HG03342 (cell line): ENCODE measurements at regions not wholly inside any gene's neighbourhood (a gene's known extent, or its start where the extent isn't known, plus 50 kb on each side); places are given as distances from the start of the nearest gene placed in this dataset.

Experiments used
- ATAC-seq: cut with Tn5 transposase; IDR thresholded peaks from one replicate; pipeline ENCODE4 v1.9.1; 2021; ENCODE audit warnings: mild to moderate bottlenecking, moderate library complexity; ENCODE audit not compliant: unreplicated experiment

DNA sequence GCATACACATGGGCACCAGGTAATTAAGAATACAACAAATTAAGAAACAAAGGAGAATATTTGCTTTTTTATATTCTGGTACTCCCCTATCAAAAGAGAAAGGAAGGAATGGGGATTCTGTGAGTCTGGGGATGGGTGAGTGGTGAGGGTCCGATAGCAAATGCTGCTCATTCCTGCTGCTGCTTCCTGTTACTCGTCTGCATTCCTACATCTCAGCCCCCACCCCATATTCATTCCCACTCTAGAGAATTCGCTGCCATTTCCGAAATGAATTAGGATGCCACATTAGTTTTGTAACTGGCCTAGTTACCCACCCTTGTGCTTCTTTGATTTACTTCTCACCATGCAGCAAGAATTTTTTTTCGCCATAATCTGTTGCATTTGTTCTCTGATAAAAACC, 1905.3 kb upstream of the PIK3C3 start:
- no peak for ATAC-seq

DNA sequence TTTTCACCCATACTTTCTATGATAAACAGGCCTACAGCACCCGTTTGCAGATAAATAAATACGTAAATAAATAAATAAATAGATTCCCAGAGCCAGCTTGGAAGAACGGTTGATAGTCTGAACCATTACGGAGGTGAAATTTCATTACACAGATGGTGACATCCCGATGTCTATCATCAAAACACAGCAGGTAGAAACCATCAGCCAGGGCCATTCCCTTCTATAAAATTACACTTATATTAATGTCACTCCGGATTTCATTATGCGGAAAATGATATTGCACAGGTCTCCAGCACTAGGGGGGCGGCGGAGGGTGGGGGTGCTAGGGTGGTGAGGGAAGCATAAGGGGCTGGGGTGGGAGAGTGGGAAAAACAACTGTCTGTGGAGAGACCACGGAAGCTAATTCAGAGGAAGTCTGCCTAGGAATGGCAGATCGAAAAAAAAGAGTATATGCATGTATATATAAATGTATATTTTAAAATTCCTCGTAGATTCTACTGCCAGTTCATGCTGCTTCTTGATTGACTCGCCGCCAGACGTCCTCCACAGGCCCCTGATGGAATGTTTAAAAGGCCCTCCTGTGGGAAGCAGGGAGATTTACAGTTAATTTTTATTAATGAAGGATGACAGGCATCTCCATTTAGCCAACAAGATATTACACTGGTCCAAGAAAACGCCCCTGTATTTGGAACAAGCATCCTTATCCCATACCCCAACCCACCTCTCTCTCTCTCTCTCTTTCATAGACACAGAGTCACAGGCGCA, 1906.0 kb upstream of the PIK3C3 start:
- no peak for ATAC-seq

DNA sequence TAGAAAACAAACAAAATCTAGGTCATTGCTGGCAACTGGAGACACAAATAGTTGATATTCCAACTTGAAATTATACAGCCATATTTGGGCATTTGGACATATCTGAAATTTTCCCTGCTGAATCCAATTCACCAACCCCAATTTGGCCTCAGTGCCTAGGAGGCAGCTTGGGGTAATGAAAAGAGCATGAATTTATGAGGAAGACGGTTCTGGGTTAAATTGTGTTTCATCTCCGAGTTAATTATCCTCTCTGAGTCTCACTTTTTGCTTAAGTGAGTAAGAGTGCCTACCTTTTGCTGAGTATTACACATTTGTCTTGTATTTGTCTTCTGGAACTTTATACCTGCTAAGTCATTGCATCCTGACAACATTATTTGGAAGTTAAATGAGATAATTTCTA, 1906.8 kb upstream of the PIK3C3 start:
- ATAC-seq: no peak

DNA sequence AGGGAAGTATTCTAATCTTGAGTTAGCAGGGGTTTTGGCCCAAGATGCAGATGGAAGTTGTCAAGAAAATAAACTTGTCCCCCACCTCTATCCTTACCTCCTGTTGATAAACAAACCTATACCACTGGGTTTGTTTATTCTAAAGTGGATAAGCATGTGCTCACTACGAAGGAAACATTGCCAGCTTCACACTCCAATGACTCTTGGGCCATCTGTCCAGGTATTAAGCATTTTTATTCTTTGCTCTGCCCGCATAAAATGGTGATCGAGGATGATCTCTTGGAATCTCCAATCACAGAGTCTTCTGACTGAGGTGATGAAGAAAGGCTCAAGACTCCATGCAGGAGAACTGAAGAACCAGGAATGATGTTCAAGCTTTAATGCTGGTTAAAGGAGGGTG, 1908.4 kb upstream of the PIK3C3 start:
- no peak for ATAC-seq

DNA sequence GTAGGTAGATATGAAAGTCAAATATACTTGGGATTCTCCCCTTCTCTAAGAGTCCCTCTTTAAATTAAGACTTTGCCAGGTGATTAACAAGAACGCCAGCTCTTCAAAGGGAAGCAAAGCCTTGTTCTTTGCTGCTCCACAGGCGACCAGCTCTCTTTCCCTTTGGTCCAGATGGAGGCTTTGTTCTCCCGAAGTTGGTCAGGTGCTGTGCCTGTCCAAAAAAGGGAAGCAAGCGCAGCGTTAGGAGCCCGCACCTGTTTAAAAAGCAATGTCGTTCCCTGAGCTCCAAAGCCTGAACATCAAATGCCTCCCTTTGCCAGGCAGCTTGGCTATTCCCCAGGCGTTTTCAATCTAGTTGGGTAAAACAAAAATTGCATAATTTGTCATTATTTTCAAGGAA, 1913.1 kb upstream of the PIK3C3 start:
- ATAC-seq: no peak

DNA sequence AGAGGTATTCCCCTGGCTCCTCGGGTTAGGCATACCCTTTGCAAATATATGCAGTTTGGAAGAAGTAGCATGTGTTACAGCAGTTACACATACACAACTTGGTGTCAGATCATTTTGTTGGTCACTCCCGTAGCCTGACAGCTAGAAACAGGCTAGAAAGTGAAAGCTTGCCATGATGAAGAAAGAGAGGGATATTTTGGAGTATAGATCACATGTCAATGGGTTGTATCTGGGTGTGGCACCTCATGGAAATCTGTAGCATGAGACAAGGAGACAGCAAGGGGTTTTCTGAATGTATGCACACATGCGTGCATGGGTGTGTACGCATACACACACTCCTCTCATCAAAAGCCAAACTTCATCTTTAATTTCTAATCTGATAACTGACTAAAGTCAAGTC, 1914.5 kb upstream of the PIK3C3 start:
- ATAC-seq: no peak

DNA sequence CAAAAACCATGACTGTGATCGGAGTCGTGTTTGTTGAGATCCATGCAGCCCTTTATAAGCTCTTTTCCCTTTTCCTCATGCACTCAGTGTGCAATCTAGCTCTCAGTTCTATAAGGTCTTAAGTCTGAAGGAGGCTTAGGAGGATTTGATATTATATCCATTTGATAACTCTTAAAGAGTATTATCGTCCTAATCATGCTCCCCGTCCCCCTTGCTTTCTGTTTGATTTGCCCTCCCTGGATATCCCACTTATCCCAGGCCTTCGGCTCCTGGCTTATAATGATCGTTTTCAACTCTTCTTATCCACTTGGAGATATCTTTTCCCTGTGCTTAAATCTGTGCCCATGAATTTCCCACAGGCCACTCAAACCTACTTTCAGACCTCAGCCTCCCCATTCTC, 1917.7 kb upstream of the PIK3C3 start:
- ATAC-seq: no peak

DNA sequence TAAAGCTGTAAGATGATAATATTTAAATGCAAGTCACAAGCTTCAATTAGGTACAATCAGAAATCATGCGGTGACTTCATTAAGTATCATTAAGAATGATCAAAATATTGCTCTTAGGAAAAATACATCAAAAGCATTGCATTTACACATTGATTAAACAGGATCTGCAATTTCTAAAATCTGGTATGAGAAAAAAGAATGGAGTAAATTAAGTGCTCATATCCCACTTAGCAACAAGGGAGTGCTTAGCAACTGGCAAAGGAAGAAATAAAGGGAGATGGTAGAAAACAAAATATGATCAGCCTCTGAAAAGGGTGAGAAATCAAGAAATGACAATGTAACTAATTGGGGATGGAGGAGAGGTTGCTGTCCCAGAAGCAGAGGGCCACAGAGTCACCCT, 1918.2 kb upstream of the PIK3C3 start:
- no peak for ATAC-seq

DNA sequence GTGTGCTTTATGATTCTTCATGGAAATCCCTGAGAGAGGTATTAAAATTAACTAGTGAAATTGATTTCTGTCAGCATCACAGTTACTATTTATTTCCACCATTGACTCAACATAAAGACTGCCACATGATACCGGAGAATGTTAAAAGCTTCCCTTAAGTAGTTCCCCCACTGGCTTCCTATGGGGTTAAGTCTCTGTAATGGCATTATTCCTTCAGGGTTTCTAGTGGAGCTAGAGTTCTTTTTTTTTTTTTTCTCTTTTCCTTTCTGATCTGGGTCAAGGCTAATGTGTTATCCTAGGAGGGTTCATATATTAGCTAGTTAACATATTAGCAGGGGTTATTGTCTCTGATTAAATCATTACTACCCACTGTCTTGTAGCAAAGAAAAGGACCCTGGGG, 1919.1 kb upstream of the PIK3C3 start:
- ATAC-seq: no peak

DNA sequence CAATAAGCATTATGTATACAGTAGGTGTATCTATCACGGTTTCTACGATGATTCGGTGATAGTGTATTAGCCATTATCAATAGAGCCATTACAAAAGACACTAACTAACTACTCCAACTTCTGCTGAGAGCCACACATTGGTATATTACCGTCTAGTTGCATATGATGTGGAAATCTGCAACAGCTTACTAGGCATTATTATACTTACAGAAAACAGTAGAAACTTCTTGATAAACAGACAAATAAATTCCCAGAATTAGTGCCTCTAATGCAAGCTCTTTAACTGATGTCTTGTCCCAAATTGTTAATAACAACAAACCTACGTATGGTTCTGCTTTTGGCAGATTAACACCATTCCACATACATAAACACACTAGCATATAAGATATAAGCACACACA, 1923.0 kb upstream of the PIK3C3 start:
- ATAC-seq: no peak

DNA sequence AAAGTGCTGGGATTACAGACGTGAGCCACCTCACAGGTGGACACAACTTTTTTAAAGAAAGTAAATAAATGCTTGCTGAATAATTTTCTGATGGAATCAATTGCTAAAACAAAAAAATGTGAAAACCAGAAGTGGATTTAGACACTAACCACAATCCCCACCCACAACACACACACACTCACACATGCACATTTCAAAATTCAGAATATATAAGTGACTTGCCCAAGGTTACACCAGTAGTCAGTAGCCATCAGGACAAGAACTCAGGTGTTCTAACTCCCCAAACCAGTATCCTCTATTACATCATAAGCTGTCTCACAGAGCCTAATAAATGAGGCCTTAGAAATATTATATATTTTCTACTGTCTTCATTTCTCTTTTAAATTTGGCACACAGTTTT, 1923.6 kb upstream of the PIK3C3 start:
- no peak for ATAC-seq

DNA sequence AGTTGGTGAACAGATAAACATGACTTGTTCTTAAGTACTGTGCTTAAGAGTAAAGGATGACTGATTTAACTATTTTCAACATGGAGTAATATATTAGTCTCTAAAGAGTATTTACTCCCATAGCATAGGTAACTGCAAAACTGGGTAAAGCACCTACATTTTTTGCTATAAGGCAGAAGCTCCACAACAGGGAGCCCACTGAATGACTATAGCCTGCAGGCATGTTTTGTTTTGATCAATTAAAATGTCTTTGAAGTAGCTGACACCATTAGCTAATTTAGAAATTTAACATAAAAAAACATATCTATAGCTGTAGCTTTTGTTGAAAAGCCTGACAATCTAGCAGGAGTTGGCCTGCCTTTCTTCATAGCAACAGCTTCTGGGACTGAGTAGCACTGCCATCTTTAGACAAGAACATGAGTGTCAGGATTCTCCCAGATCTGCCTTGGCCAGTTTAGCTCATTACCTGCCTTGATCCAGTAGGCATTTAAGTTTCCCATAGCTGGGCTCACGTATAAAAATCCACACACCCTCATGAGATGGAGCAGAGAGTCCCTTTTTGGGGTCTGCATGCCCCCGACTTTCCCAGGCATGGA, 1935.1 kb upstream of the PIK3C3 start:
- ATAC-seq: no peak

DNA sequence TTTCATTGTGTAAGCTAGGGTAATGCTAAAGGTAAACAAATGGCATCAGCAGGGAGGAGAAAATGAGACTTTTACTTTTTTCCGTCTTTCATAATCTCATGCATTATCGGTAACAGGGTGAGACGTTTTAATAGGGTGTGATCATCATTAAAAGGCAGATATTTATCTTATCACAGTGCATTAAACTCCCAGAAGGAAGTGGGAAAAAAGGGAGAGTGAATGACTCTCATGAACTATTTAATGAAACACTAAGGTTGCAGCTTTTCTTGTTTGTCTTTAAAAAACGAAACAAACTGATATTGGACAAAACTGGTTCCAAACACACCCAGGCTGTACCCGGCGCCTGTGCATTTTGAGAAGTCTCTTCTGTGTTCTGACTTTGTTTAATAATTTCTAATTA, 1936.8 kb upstream of the PIK3C3 start:
- ATAC-seq: no peak

DNA sequence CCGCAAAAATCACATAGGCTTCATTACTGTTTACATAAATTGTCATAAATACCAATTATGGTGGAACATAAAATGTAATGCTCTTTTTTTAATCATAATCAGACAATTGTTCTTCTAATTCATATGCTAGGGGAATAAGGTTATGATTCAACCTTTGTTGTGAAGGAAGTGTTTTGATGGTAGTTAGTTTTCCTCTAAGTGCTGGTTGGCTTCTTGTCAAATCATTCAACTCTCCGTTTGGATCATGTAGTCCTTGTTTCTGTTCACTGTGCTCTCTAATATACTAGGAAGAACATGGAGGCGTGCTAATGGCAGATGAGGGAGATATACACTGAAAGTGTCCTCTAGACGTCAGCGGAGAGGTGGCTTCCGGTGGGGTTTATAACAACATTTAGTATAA, 1938.0 kb upstream of the PIK3C3 start:
- no peak for ATAC-seq

DNA sequence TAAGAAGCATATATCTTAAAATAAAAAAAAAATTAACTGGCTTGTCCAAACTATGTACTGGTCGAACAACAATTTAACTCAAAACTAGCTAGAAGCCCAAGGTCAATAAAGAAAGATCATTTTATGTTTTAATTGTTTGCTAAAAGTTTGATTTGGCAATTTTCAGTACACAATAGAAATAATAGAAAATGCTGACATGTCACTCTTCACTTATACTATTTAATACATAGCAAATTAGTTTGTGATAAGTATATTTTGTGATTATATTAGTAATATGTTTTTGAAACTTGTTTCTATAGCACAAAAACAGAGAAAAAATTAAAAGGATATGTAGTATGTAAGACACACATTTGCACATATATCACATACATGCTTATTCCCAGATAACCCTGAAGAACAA, 1938.6 kb upstream of the PIK3C3 start:
- ATAC-seq: no peak

DNA sequence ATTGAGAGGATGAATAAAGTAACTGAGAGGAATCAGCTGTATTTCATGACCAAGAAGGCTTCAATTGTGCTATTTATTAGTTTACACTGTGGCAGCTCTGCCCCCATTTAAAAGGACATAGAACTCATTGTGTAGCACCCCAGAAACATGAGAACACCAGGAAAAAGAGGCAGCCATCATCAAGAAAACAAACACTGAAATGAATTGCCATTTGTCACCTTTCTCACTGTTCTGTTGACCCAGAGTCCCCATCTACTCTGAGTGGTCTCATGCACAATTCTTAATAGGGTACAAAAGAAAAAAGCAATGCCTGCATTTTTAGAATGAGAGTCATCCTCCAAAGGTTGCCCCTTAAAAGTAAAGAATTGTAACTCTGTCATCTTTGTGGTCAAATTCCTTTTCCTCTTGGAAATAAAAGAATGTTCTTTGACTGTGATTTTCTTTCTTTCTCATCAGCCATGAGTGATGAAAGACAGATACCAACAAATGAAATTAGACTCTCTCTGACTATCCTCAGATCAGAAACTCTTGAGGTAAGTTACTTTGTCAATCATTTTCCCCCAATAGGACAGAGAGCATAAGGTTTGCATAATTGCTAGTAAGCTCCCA, 1941.9 kb upstream of the PIK3C3 start:
- no peak for ATAC-seq

DNA sequence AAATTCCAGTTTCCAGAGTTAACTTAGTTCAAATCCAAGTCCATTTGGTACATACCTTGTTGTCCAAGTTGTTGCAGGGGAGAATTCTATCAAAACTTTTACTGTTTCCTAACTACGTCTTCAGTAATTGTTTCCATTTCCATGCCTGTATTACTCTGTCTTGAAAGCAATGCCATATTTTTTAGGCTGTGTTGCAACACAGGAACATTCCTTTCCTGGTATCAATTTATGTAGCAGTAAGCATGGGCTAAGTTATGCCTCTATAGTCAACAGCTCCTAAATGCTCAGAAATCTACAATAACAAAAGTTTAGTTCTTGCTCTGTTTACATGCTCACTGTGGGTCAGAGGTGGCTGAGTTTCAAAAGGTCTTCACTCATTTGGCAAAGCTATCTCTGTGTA, 1943.8 kb upstream of the PIK3C3 start:
- ATAC-seq: no peak

DNA sequence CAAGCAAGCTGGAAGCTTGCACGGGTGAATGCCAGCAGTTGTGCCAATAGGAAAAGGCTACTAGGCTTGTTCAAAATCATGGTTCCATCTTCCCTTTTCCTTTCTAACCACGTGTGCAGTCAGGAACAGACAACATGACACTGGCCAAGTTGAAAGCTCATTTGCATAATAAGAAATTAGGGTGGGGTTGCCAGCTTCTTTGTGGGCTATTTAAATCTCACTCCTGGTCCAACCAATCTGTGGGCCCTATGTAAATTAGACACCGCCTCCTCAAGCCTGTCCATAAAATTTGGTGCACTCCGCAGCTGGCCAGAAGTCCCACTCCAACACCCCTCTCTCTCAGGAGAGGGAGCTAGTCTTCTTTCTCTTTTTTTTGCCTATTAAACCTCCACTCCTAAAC, 1948.4 kb upstream of the PIK3C3 start:
- ATAC-seq: no peak

DNA sequence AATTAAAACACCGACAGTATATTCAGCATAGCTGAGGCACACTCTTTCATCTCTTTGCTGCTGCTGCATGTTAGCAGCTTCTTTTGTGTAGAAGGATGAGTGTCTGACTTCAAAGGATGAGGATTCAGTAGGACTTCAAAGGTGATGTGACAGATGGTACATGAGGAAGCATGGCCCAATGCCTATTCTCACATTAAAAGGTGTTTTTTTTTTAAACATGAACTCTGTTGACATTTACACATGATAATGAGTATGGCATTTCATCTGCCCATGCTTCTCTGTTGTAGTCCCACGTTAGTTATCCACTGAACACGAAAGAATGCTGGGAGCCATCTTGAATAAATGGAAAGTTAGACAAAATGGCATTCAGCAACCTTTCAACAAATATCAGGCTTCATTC, 1950.8 kb upstream of the PIK3C3 start:
- no peak for ATAC-seq

DNA sequence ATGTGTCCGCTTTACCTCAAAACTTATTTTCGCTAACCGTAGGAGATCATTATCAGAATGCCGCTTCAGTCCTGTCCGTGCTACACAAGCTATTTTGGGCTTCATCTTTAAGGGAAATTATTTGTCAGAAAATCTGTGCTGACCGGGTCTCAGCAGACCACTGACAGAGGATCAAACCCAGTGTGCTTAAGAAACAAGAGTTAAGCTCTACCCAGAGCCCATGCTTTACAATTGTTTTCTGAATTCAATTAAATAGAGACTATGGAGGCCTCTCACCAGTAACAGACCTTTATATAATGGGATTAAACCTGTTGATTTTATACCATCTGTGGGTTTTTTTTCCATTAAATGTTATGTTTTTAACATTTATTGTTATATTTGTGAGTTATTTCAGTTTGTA, 1956.7 kb upstream of the PIK3C3 start:
- ATAC-seq: no peak

DNA sequence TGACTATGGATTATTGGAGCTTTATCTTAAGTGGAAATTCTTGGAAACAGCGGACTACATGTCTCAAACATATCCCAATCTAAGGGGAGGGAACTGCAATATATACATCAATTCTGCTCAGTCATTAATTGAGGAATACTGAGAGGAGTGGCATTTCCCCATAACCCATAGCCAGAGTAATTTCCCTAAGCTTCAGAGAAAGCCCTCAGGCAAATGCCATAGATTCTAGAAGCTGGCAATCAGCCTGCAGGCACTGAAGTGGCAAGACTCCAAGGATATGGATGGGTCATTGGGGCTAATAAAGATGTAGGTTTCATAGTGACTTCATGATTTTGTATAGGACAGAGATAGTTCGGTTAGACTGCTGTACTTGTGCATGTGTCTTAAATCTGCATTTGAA, 1960.5 kb upstream of the PIK3C3 start:
- ATAC-seq: no peak

DNA sequence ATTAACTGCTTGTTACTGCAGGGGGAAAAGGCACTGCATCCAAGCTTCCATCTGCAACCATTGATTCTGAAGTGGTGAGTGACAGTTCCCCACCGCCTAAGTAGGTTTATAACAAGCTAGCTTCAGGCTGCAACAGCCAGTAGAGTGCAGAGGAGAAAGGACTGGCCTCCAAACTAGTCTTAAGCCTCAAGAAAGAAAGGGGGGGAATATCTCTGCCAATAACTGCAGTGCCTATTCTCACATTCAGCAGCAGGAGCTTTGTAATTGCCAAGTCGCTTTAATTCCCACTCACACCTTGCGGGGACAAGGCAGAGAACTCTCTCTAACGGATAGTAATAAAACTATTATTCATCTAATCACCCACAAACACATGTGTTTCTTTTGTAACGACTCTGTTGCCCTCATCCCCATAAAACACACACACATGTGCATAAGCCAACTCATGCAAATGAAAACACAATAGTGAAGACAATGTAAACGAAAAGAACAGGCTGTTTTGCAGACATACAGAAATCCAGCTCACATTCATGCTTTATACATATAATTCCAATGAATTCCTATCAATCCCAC, 1963.3 kb upstream of the PIK3C3 start:
- ATAC-seq: no peak
